Spleen (tissue), 7 donors: ENCODE measurements at regions not wholly inside any gene's neighbourhood (a gene's known extent, or its start where the extent isn't known, plus 50 kb on each side); places are given as distances from the start of the nearest gene placed in this dataset.

Source experiments
- POLR2A ChIP-seq, 3 donors: fragments of 450-650 bp; IDR thresholded peaks; one replicate each; pipeline ENCODE4 v1.5.1; 2017; ENCODE audit warnings: antibody characterized with exemption in 3 of 3, mild to moderate bottlenecking in 1 of 3
- POLR2AphosphoS5 ChIP-seq, 3 donors: sonication (generic); formaldehyde crosslinking; IDR thresholded peaks; one replicate each; pipeline ENCODE4 v1.5.1; 2017; ENCODE audit warnings: antibody characterized with exemption in 3 of 3
- TF ChIP-seq, protein P1 (sequence below), 11 experiments: fragments of 200-600 bp in 7 of 11; fragments of 450-650 bp in 4 of 11; sonication (generic) in 4 of 11; IDR thresholded peaks in 8 of 11; conservative IDR thresholded peaks in 3 of 11; 1 replicate in 7 of 11; 2 replicates in 4 of 11; pipeline versions ENCODE4 v1.4.0 to v1.8.0; 2016 to 2021; ENCODE audit warnings: antibody characterized with exemption in 11 of 11, inconsistent platforms in 4 of 11, mild to moderate bottlenecking in 1 of 11
- donor health status: DM: no; HTN: no; CAD: no; lungs with moderate emphysema.
- donor health status: DM: no; HTN: no; CAD: no.
- donor health status: DM: no; HTN: no; CAD: no.

DNA sequence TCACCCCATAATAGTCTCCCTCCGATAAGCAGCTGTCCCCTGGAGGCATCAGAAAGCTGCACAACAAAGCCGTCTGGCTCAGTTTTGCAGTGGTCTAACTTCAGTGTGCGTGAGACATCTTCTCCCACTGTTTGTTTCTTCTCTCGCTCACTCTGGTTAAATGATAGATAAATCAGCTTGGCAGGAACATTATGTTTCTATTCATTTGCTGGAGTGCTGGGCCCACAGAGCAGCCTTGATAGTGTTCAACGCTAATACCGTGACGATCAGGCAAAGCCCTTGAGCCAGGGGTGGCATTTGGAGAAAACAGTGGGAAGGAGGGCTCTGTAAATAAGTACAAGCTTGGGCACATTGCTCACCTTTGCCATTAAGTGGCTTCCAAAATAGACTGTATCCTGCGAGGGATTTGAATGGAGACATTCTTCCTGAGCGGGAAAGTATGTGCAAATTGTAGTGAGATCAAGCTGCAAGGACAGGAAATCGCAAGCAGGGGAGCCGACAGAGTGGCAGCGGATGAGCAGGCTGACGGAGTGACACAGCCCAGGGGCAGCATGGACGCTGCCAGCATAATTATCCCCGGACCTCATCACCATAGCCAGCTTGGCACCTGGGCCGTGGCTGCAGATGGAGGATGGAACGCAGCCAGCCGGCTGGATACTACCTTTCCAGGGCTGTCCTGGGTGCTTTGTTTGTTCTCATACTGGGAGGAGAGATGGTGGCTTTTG is 256.8 kb upstream of the FZD8 start:
- TF ChIP-seq, protein P1, sequence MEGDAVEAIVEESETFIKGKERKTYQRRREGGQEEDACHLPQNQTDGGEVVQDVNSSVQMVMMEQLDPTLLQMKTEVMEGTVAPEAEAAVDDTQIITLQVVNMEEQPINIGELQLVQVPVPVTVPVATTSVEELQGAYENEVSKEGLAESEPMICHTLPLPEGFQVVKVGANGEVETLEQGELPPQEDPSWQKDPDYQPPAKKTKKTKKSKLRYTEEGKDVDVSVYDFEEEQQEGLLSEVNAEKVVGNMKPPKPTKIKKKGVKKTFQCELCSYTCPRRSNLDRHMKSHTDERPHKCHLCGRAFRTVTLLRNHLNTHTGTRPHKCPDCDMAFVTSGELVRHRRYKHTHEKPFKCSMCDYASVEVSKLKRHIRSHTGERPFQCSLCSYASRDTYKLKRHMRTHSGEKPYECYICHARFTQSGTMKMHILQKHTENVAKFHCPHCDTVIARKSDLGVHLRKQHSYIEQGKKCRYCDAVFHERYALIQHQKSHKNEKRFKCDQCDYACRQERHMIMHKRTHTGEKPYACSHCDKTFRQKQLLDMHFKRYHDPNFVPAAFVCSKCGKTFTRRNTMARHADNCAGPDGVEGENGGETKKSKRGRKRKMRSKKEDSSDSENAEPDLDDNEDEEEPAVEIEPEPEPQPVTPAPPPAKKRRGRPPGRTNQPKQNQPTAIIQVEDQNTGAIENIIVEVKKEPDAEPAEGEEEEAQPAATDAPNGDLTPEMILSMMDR (IDR thresholded peaks at IDR 0.05 in 8 of 11, conservative IDR thresholded peaks at IDR 0.05 in 3 of 11), result no peak
- TF ChIP-seq POLR2A (IDR thresholded peaks at IDR 0.05) (no peak), POLR2AphosphoS5 (IDR thresholded peaks at IDR 0.05) (no peak)
